ENCODE measurements at regions not wholly inside any gene's neighbourhood (a gene's known extent, or its start where the extent isn't known, plus 50 kb on each side); places are given as distances from the start of the nearest gene placed in this dataset.

- Histone ChIP-seq H3K36me3 (ENCODE audit: control insufficient read depth in 2 of 4, insufficient read depth in 4 of 4, low read length in 3 of 4) (no peaks in the 10 kb centered on the region), H2BK5ac (ENCODE audit: low read depth, low read length) (no peak overlapping the region), H2AK5ac (ENCODE audit: low read depth, low read length) (0 out of 2 replicates have a peak overlapping the region, but pooled peaks have one; percentile 75), H3K4me1 (replicated peaks in 1 of 4; ENCODE audit: control insufficient read depth in 3 of 4, insufficient read depth in 4 of 4, low read length in 3 of 4) (peaks cover 2 to 16% (median 11%) of the 10 kb centered on the region in 4 experiments), H3K9ac (replicated peaks in 1 of 4; ENCODE audit: extremely low read depth in 1 of 4, low read depth in 3 of 4, low read length in 3 of 4) (no peak overlapping the region), H3K23me2 (ENCODE audit: low read depth, low read length) (peaks cover 2% of the 10 kb centered on the region; the same call in 1 of the 2 replicates), H3K56ac (replicated peaks; ENCODE audit: insufficient read length, low read depth, low read length) (no peak overlapping the region), H3K9me3 (ENCODE audit: insufficient read depth in 2 of 2, low read depth in 1 of 2, low read length in 1 of 2) (no peaks in the 10 kb centered on the region), H3K4me2 (ENCODE audit: insufficient read depth in 1 of 2, low read depth in 2 of 2, low read length in 2 of 2) (no peak overlapping the region), H4K8ac (ENCODE audit: extremely low read depth, insufficient read depth, low read length) (no peak overlapping the region), H3K14ac (ENCODE audit: insufficient read length) (no peak overlapping the region), H2BK20ac (ENCODE audit: low read length) (no peak overlapping the region), H4K91ac (replicated peaks; ENCODE audit: insufficient read length, low read length) (no peak overlapping the region), H3K18ac (ENCODE audit: extremely low read depth, low read length) (no peak overlapping the region), H4K5ac (ENCODE audit: insufficient read length, low read depth, low read length) (no peak overlapping the region), H3K27ac (ENCODE audit: low read depth, low read length) (no peak overlapping the region), H4K20me1 (replicated peaks in 1 of 2; ENCODE audit: control insufficient read depth in 1 of 2, insufficient read depth in 2 of 2, low read length in 2 of 2) (no peaks in the 10 kb centered on the region), H3K79me1 (ENCODE audit: low read depth, low read length) (no peaks in the 10 kb centered on the region), H2AFZ (ENCODE audit: low read length) (no peak overlapping the region), H3K4me3 (ENCODE audit: extremely low read depth in 1 of 4, insufficient read depth in 2 of 4, low read depth in 3 of 4, low read length in 4 of 4) (no peak overlapping the region), H3K27me3 (replicated peaks in 1 of 4; ENCODE audit: control insufficient read depth in 3 of 4, extremely low read depth in 1 of 4, insufficient read depth in 3 of 4, low read length in 3 of 4) (peaks cover 2 to 29% (median 18%) of the 10 kb centered on the region in 4 experiments), H3K4ac (replicated peaks; ENCODE audit: insufficient read length, low read depth, low read length) (no peak overlapping the region), H2BK120ac (replicated peaks; ENCODE audit: low read depth, low read length) (no peak overlapping the region), H3K23ac (ENCODE audit: insufficient read length) (no peak overlapping the region), H2BK15ac (ENCODE audit: low read length) (0 out of 2 replicates have a peak overlapping the region, but pooled peaks have one; percentile 77), H3K79me2 (ENCODE audit: control insufficient read depth in 1 of 2, insufficient read depth in 2 of 2, low read length in 2 of 2) (no peaks in the 10 kb centered on the region), H2BK12ac (ENCODE audit: low read depth, low read length) (peak overlapping the region; percentile 35; the same call in 1 of the 2 replicates)
- DNase-seq (ENCODE audit: low read depth in 1 of 2, low spot score in 2 of 2) = no peak
- WGBS, 2 experiments (ENCODE audit: extremely low coverage in 1 of 2, insufficient coverage in 1 of 2, insufficient read length in 1 of 2, insufficient replicate concordance in 2 of 2, low coverage in 1 of 2, low lambda C conversion rate in 2 of 2, missing lambda C conversion rate in 1 of 2) = 79% methylated on average over 3 of the region's 3 CpGs; no CpG with 5 or more reads in 1 of the 2 experiments
- POLR2A ChIA-PET (ENCODE audit: partially characterized antibody) = interaction anchor here (0.6 to 0.8 kb wide), 2 partner anchors 13 to 275 kb away, joined by 3 to 4 read pairs; no protein-coding TSS in a partner anchor
- CTCF ChIA-PET (ENCODE audit: partially characterized antibody) = interaction anchor here (0.6 to 2.8 kb wide), 8 partner anchors 10 to 420 kb away, joined by 3 to 11 read pairs (median 5); no protein-coding TSS in a partner anchor
- no peak for FAIRE-seq
- no peak for TF ChIP-seq KDM1A (IDR thresholded peaks at IDR 0.05; ENCODE audit: borderline replicate concordance, low read length)
- TF ChIP-seq KDM4A (IDR thresholded peaks at IDR 0.05; ENCODE audit: low read depth, low read length, severe bottlenecking) = no peak
- TF ChIP-seq SIN3A (conservative IDR thresholded peaks at IDR 0.05 in 1 of 2, IDR thresholded peaks at IDR 0.05 in 1 of 2; ENCODE audit: low read depth in 1 of 2, low read length in 2 of 2) = no peak
- TF ChIP-seq TBP (IDR thresholded peaks at IDR 0.05; ENCODE audit: low read depth, low read length) = no peak
- no peak for TF ChIP-seq GTF2F1 (IDR thresholded peaks at IDR 0.05; ENCODE audit: borderline replicate concordance, low read depth, low read length)
- TF ChIP-seq CEBPB (IDR thresholded peaks at IDR 0.05; ENCODE audit: low read depth, low read length) = no peak
- TF ChIP-seq USF2 (IDR thresholded peaks at IDR 0.05; ENCODE audit: low read length) = no peak
- TF ChIP-seq BCL11A (IDR thresholded peaks at IDR 0.05; ENCODE audit: low read depth in 2 of 2, low read length in 2 of 2) = no peak
- TF ChIP-seq EP300 (IDR thresholded peaks at IDR 0.05; ENCODE audit: borderline replicate concordance in 1 of 2, low read depth in 2 of 2, low read length in 2 of 2) = no peak
- TF ChIP-seq NANOG (IDR thresholded peaks at IDR 0.05; ENCODE audit: insufficient read depth, low read depth, low read length, poor library complexity, severe bottlenecking) = no peak
Measured at GRCh38 chr9:129551393-129551973, 69.4 kb downstream of the C9orf50 start.
